ENCODE measurements at regions not wholly inside any gene's neighbourhood (a gene's known extent, or its start where the extent isn't known, plus 50 kb on each side); places are given as distances from the start of the nearest gene placed in this dataset.
"Not testable (repeated sequence)": the region's sequence is repeated elsewhere in the genome, so short reads cannot be mapped to it uniquely, and the experiment has no call there.

- TF ChIP-seq CTCF (IDR thresholded peaks at IDR 0.05 in 2 of 3, conservative IDR thresholded peaks at IDR 0.05 in 1 of 3; ENCODE audit: borderline replicate concordance in 1 of 3, insufficient read depth in 1 of 3, low read depth in 2 of 3, low read length in 2 of 3) (no peak), ZNF274 (IDR thresholded peaks at IDR 0.05; ENCODE audit: low read depth, low read length) (no peak), FOSL1 (IDR thresholded peaks at IDR 0.05; ENCODE audit: low read depth) (no peak), SIN3A (IDR thresholded peaks at IDR 0.05; ENCODE audit: low read depth) (no peak), EZH2phosphoT487 (IDR thresholded peaks at IDR 0.05; ENCODE audit: borderline replicate concordance) (no peak)
Observed at GRCh38 chr6:114634016-114634415, 291.2 kb upstream of the HS3ST5 start (continued).

DNA sequence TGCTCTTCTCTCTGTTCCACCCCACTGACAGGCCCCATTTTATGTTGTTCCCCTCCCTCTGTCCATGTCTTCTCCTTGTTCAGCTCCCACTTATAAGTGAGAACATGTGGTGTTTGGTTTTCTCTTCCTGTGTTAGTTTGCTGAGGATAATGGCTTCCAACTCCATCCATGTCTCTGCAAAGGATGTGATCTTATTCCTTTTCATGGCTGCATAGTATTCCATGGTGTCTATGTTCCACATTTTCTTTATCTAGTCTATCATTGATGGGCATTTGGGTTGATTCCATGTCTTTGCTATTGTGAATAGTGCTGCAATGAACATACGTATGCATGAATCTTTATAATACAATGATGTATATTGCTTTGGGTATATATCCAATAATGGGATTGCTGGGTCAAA lies 283.4 kb upstream of the HS3ST5 start:
- H3K4me1 ChIP-seq (ENCODE audit: control insufficient read depth in 1 of 2, insufficient read depth in 2 of 2, low read length in 2 of 2); H4K20me1 ChIP-seq (ENCODE audit: insufficient read depth); H3K4me3 ChIP-seq (replicated peaks in 1 of 2; ENCODE audit: low read depth in 1 of 2, low read length in 2 of 2); H3K4me2 ChIP-seq (ENCODE audit: low read length); RAD21 ChIA-PET (ENCODE audit: low non-redundant PET in 1 of 2, low total read pairs in 2 of 2, uncharacterized antibody in 2 of 2, unreplicated experiment in 2 of 2); DNase-seq (ENCODE audit: low read depth, low spot score); H3K9me2 ChIP-seq (ENCODE audit: insufficient read depth); intact Hi-C loops (cut with micrococcal nuclease); H3K9ac ChIP-seq (ENCODE audit: low read length); H2AFZ ChIP-seq (ENCODE audit: low read depth, low read length, poor library complexity, severe bottlenecking); H3K36me3 ChIP-seq (ENCODE audit: control insufficient read depth in 1 of 2, insufficient read depth in 2 of 2, low read length in 2 of 2); ATAC-seq; BruUV-seq (replicated peaks); H3K27ac ChIP-seq (ENCODE audit: low read depth, low read length); H3K79me2 ChIP-seq (ENCODE audit: insufficient read depth, low read length); CTCF ChIA-PET; POLR2A ChIA-PET; H3K27me3 ChIP-seq (ENCODE audit: insufficient read depth, low read length); H3K9me3 ChIP-seq (ENCODE audit: control insufficient read depth in 1 of 2, insufficient read depth in 1 of 2, low read depth in 1 of 2, low read length in 2 of 2): not testable (repeated sequence)

GRCh38 chr6:114619621-114620200 lies 276.9 kb upstream of the HS3ST5 start:
- DNase-seq (ENCODE audit: low read depth, low spot score): no peak
- H3K27ac ChIP-seq (ENCODE audit: low read depth, low read length): no peak overlapping the region
- no peak for ATAC-seq
- TF ChIP-seq POLR2AphosphoS5 (IDR thresholded peaks at IDR 0.05; ENCODE audit: low read depth, low read length) (no peak), CEBPB (IDR thresholded peaks at IDR 0.05; ENCODE audit: low read depth) (no peak), REST (IDR thresholded peaks at IDR 0.05; ENCODE audit: low read depth) (no peak), EZH2phosphoT487 (IDR thresholded peaks at IDR 0.05; ENCODE audit: borderline replicate concordance) (no peak), RAD21 (IDR thresholded peaks at IDR 0.05; ENCODE audit: low read depth) (no peak), POLR2A (IDR thresholded peaks at IDR 0.05; ENCODE audit: borderline replicate concordance, extremely low read depth, insufficient read depth, insufficient read length) (no peak)
- TF ChIP-seq, protein P1, sequence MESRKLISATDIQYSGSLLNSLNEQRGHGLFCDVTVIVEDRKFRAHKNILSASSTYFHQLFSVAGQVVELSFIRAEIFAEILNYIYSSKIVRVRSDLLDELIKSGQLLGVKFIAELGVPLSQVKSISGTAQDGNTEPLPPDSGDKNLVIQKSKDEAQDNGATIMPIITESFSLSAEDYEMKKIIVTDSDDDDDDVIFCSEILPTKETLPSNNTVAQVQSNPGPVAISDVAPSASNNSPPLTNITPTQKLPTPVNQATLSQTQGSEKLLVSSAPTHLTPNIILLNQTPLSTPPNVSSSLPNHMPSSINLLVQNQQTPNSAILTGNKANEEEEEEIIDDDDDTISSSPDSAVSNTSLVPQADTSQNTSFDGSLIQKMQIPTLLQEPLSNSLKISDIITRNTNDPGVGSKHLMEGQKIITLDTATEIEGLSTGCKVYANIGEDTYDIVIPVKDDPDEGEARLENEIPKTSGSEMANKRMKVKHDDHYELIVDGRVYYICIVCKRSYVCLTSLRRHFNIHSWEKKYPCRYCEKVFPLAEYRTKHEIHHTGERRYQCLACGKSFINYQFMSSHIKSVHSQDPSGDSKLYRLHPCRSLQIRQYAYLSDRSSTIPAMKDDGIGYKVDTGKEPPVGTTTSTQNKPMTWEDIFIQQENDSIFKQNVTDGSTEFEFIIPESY (IDR thresholded peaks at IDR 0.05; ENCODE audit: extremely low read depth, insufficient replicate concordance, low read length): no peak

More at GRCh38 chr6:114619621-114620200, 276.9 kb upstream of the HS3ST5 start:
- Histone ChIP-seq H3K79me2 (ENCODE audit: insufficient read depth, low read length) (no peaks in the 10 kb centered on the region), H2AFZ (ENCODE audit: low read depth, low read length, poor library complexity, severe bottlenecking) (no peak overlapping the region), H3K9me3 (ENCODE audit: control insufficient read depth in 1 of 2, insufficient read depth in 1 of 2, low read depth in 1 of 2, low read length in 2 of 2) (no peaks in the 10 kb centered on the region), H3K4me1 (ENCODE audit: control insufficient read depth in 1 of 2, insufficient read depth in 2 of 2, low read length in 2 of 2) (no peaks in the 10 kb centered on the region), H3K36me3 (ENCODE audit: control insufficient read depth in 1 of 2, insufficient read depth in 2 of 2, low read length in 2 of 2) (no peaks in the 10 kb centered on the region), H4K20me1 (ENCODE audit: insufficient read depth) (no peaks in the 10 kb centered on the region; the same call in 1 of the 2 replicates), H3K4me2 (ENCODE audit: low read length) (no peak overlapping the region), H3K4me3 (replicated peaks in 1 of 2; ENCODE audit: low read depth in 1 of 2, low read length in 2 of 2) (no peak overlapping the region), H3K9me2 (ENCODE audit: insufficient read depth) (no peaks in the 10 kb centered on the region), H3K27me3 (ENCODE audit: insufficient read depth, low read length) (no peaks in the 10 kb centered on the region), H3K9ac (ENCODE audit: low read length) (no peak overlapping the region)
- intact Hi-C loops (cut with micrococcal nuclease): no loop called here
- CTCF ChIA-PET: no interaction called here
- POLR2A ChIA-PET: no interaction called here
- RAD21 ChIA-PET (ENCODE audit: low non-redundant PET in 1 of 2, low total read pairs in 2 of 2, uncharacterized antibody in 2 of 2, unreplicated experiment in 2 of 2): no interaction called here
- BruUV-seq (replicated peaks): no TSS peak
